ENCODE measurements at regions not wholly inside any gene's neighbourhood (a gene's known extent, or its start where the extent isn't known, plus 50 kb on each side); places are given as distances from the start of the nearest gene placed in this dataset.
"Not testable (repeated sequence)": the region's sequence is repeated elsewhere in the genome, so short reads cannot be mapped to it uniquely, and the experiment has no call there.

DNA sequence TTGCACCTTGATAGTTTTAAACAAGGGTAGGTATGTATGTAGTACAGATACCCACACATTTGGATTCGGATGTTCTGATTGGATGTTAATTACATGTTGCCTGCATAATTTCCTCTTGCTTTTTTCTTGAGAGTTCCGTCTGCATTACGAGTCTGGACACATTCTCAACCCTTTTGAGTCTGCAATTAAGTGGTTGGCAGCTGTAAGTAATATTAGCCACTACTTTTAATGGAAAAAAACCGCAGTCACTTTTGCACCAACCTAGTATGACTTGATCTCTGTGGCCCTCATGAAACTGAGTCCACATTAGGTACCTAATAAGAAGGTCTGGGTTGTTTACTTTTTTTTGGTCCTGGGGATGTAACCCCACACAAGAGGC, 217.3 kb downstream of the VAPA start:
- ChIA-PET POLR2A (no interaction called here), CTCF (interaction anchor here (1.3 kb wide), 1 partner anchor 388 kb away, joined by 3 read pairs; no protein-coding TSS in a partner anchor)
- H3K9me3 ChIP-seq (ENCODE audit: control extremely low read depth in 1 of 5, control insufficient read depth in 4 of 5, insufficient read depth in 2 of 5, low read depth in 1 of 5, low read length in 4 of 5) = no peaks in the 10 kb centered on the region

GRCh38 chr18:10131460-10132395, 217.9 kb downstream of the VAPA start:
- Histone ChIP-seq H3K27me3 (replicated peaks in 2 of 5; ENCODE audit: control insufficient read depth in 4 of 5, insufficient read depth in 5 of 5, low read length in 4 of 5) (peaks cover 0 to 25% (median 11%) of the 10 kb centered on the region in 5 experiments), H3K27ac (ENCODE audit: insufficient read depth in 1 of 2, low read depth in 1 of 2, low read length in 2 of 2, poor library complexity in 1 of 2, severe bottlenecking in 2 of 2) (no peak overlapping the region), H3K36me3 (ENCODE audit: control insufficient read depth in 4 of 4, insufficient read depth in 4 of 4, low read length in 3 of 4) (no peaks in the 10 kb centered on the region), H3K9me3 (ENCODE audit: control extremely low read depth in 1 of 5, control insufficient read depth in 4 of 5, insufficient read depth in 2 of 5, low read depth in 1 of 5, low read length in 4 of 5) (no peaks in the 10 kb centered on the region), H3K4me1 (ENCODE audit: control extremely low read depth in 1 of 4, control insufficient read depth in 4 of 4, insufficient read depth in 4 of 4, low read length in 3 of 4) (peaks cover 0 to 11% (median 10%) of the 10 kb centered on the region in 4 experiments), H3K4me3 (ENCODE audit: control insufficient read depth in 1 of 7, extremely low read depth in 1 of 7, insufficient read depth in 4 of 7, low read depth in 2 of 7, low read length in 6 of 7) (peak overlapping the region; percentile 23 to 70 (median 59))
- WGBS (ENCODE audit: insufficient coverage) = 3% methylated on average over 32 of the region's 48 CpGs
- ChIA-PET CTCF (interaction anchor here (0.6 kb wide), 1 partner anchor 250 kb away, joined by 3 read pairs; no protein-coding TSS in a partner anchor), POLR2A (no interaction called here)
- peak in 2 of 3 donors; percentile 24 to 32 for DNase-seq

More for the DNA sequence above, 217.3 kb downstream of the VAPA start:
- DNase-seq = no peak
- Histone ChIP-seq H3K27me3 (replicated peaks in 2 of 5; ENCODE audit: control insufficient read depth in 4 of 5, insufficient read depth in 5 of 5, low read length in 4 of 5) (peaks cover 0 to 25% (median 11%) of the 10 kb centered on the region in 5 experiments), H3K36me3 (ENCODE audit: control insufficient read depth in 4 of 4, insufficient read depth in 4 of 4, low read length in 3 of 4) (no peaks in the 10 kb centered on the region), H3K27ac (ENCODE audit: insufficient read depth in 1 of 2, low read depth in 1 of 2, low read length in 2 of 2, poor library complexity in 1 of 2, severe bottlenecking in 2 of 2) (no peak overlapping the region), H3K4me1 (ENCODE audit: control extremely low read depth in 1 of 4, control insufficient read depth in 4 of 4, insufficient read depth in 4 of 4, low read length in 3 of 4) (peaks cover 0 to 11% (median 10%) of the 10 kb centered on the region in 4 experiments), H3K4me3 (ENCODE audit: control insufficient read depth in 1 of 7, extremely low read depth in 1 of 7, insufficient read depth in 4 of 7, low read depth in 2 of 7, low read length in 6 of 7) (peak overlapping the region in 1 of 7 experiments; percentile 70)
- 100% methylated on average over 4 of the region's 4 CpGs for WGBS (ENCODE audit: insufficient coverage)

DNA sequence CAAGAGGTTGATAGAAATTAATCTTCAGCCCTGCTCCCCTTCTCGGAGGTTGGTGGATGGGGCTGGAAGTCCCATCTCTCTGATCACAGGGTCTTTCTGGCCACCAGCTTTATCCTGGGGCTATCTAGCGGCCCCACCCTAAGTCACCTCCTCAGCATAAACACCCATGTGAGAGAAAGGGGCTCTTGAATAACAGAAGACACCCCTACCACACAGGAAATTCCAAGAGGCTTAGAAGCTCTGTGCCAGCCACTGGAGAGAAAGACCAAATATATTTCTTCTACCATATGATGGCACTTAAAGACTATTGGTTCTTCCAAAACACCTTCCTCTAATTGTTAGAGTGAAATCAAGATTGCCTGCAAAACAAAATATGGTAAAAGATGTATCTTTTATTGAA, 219.7 kb downstream of the VAPA start:
- Histone ChIP-seq H3K9me3 (ENCODE audit: control extremely low read depth in 1 of 5, control insufficient read depth in 4 of 5, insufficient read depth in 2 of 5, low read depth in 1 of 5, low read length in 4 of 5) (no peaks in the 10 kb centered on the region), H3K36me3 (ENCODE audit: control insufficient read depth in 4 of 4, insufficient read depth in 4 of 4, low read length in 3 of 4) (no peaks in the 10 kb centered on the region), H3K4me1 (ENCODE audit: control extremely low read depth in 1 of 4, control insufficient read depth in 4 of 4, insufficient read depth in 4 of 4, low read length in 3 of 4) (peaks cover 0 to 11% (median 10%) of the 10 kb centered on the region in 4 experiments), H3K27ac (ENCODE audit: insufficient read depth in 1 of 2, low read depth in 1 of 2, low read length in 2 of 2, poor library complexity in 1 of 2, severe bottlenecking in 2 of 2) (no peak overlapping the region), H3K27me3 (replicated peaks in 2 of 5; ENCODE audit: control insufficient read depth in 4 of 5, insufficient read depth in 5 of 5, low read length in 4 of 5) (peaks cover 0 to 25% (median 11%) of the 10 kb centered on the region in 5 experiments), H3K4me3 (ENCODE audit: control insufficient read depth in 1 of 7, extremely low read depth in 1 of 7, insufficient read depth in 4 of 7, low read depth in 2 of 7, low read length in 6 of 7) (no peak overlapping the region)
- 100% methylated on average over 1 of the region's 2 CpGs for WGBS (ENCODE audit: insufficient coverage)
- CTCF ChIA-PET = interaction anchor here (1.2 kb wide), 1 partner anchor 9 kb away, joined by 3 read pairs; no protein-coding TSS in a partner anchor
- POLR2A ChIA-PET = no interaction called here
- DNase-seq = no peak

GRCh38 chr18:10134204-10134603, 220.4 kb downstream of the VAPA start:
- peaks cover 0 to 25% (median 11%) of the 10 kb centered on the region in 5 experiments for H3K27me3 ChIP-seq (replicated peaks in 2 of 5; ENCODE audit: control insufficient read depth in 4 of 5, insufficient read depth in 5 of 5, low read length in 4 of 5)
- H3K4me1 ChIP-seq (ENCODE audit: control extremely low read depth in 1 of 4, control insufficient read depth in 4 of 4, insufficient read depth in 4 of 4, low read length in 3 of 4) = peaks cover 0 to 11% (median 10%) of the 10 kb centered on the region in 4 experiments
- no peak for DNase-seq
- no peak overlapping the region for H3K4me3 ChIP-seq (ENCODE audit: control insufficient read depth in 1 of 7, extremely low read depth in 1 of 7, insufficient read depth in 4 of 7, low read depth in 2 of 7, low read length in 6 of 7)
- POLR2A ChIA-PET = no interaction called here
- H3K27ac ChIP-seq (ENCODE audit: insufficient read depth in 1 of 2, low read depth in 1 of 2, low read length in 2 of 2, poor library complexity in 1 of 2, severe bottlenecking in 2 of 2) = no peak overlapping the region
- H3K9me3 ChIP-seq (ENCODE audit: control extremely low read depth in 1 of 5, control insufficient read depth in 4 of 5, insufficient read depth in 2 of 5, low read depth in 1 of 5, low read length in 4 of 5) = no peaks in the 10 kb centered on the region
- CTCF ChIA-PET = interaction anchor here (1.2 kb wide), 1 partner anchor 10 kb away, joined by 3 read pairs; no protein-coding TSS in a partner anchor
- no peaks in the 10 kb centered on the region for H3K36me3 ChIP-seq (ENCODE audit: control insufficient read depth in 4 of 4, insufficient read depth in 4 of 4, low read length in 3 of 4)
- 96% methylated on average over 14 of the region's 14 CpGs for WGBS (ENCODE audit: insufficient coverage)

- peaks cover 0 to 11% (median 10%) of the 10 kb centered on the region in 4 experiments for H3K4me1 ChIP-seq (ENCODE audit: control extremely low read depth in 1 of 4, control insufficient read depth in 4 of 4, insufficient read depth in 4 of 4, low read length in 3 of 4)
- H3K36me3 ChIP-seq (ENCODE audit: control insufficient read depth in 4 of 4, insufficient read depth in 4 of 4, low read length in 3 of 4); H3K9me3 ChIP-seq (ENCODE audit: control extremely low read depth in 1 of 5, control insufficient read depth in 4 of 5, insufficient read depth in 2 of 5, low read depth in 1 of 5, low read length in 4 of 5); POLR2A ChIA-PET; DNase-seq; H3K4me3 ChIP-seq (ENCODE audit: control insufficient read depth in 1 of 7, extremely low read depth in 1 of 7, insufficient read depth in 4 of 7, low read depth in 2 of 7, low read length in 6 of 7); H3K27ac ChIP-seq (ENCODE audit: insufficient read depth in 1 of 2, low read depth in 1 of 2, low read length in 2 of 2, poor library complexity in 1 of 2, severe bottlenecking in 2 of 2); CTCF ChIA-PET: not testable (repeated sequence)
- peaks cover 0 to 25% (median 11%) of the 10 kb centered on the region in 5 experiments for H3K27me3 ChIP-seq (replicated peaks in 2 of 5; ENCODE audit: control insufficient read depth in 4 of 5, insufficient read depth in 5 of 5, low read length in 4 of 5)
- no CpG with 5 or more reads among the region's 3 CpGs for WGBS (ENCODE audit: insufficient coverage)
Measured at GRCh38 chr18:10134749-10135148, 220.9 kb downstream of the VAPA start.

- Histone ChIP-seq H3K36me3 (ENCODE audit: control insufficient read depth in 4 of 4, insufficient read depth in 4 of 4, low read length in 3 of 4) (no peaks in the 10 kb centered on the region), H3K4me1 (ENCODE audit: control extremely low read depth in 1 of 4, control insufficient read depth in 4 of 4, insufficient read depth in 4 of 4, low read length in 3 of 4) (peaks cover 0 to 12% (median 10%) of the 10 kb centered on the region in 4 experiments), H3K27me3 (replicated peaks in 2 of 5; ENCODE audit: control insufficient read depth in 4 of 5, insufficient read depth in 5 of 5, low read length in 4 of 5) (peaks cover 0 to 25% (median 11%) of the 10 kb centered on the region in 5 experiments), H3K27ac (ENCODE audit: insufficient read depth in 1 of 2, low read depth in 1 of 2, low read length in 2 of 2, poor library complexity in 1 of 2, severe bottlenecking in 2 of 2) (no peak overlapping the region), H3K4me3 (ENCODE audit: control insufficient read depth in 1 of 7, extremely low read depth in 1 of 7, insufficient read depth in 4 of 7, low read depth in 2 of 7, low read length in 6 of 7) (no peak overlapping the region), H3K9me3 (ENCODE audit: control extremely low read depth in 1 of 5, control insufficient read depth in 4 of 5, insufficient read depth in 2 of 5, low read depth in 1 of 5, low read length in 4 of 5) (no peaks in the 10 kb centered on the region)
- POLR2A ChIA-PET = no interaction called here
- no peak for DNase-seq
- 96% methylated on average over 2 of the region's 3 CpGs for WGBS (ENCODE audit: insufficient coverage)
- CTCF ChIA-PET = no interaction called here
Measured at GRCh38 chr18:10135302-10135926, 221.6 kb downstream of the VAPA start.

All from common myeloid progenitor, CD34-positive (primary cell).